Sigmoid colon (tissue), 6 donors: ENCODE measurements at regions not wholly inside any gene's neighbourhood (a gene's known extent, or its start where the extent isn't known, plus 50 kb on each side); places are given as distances from the start of the nearest gene placed in this dataset.

Experiments
- DNase-seq: peaks from one replicate; pipeline ENCODE4 v3.0.0-alpha.2; 2019
- H3K27ac ChIP-seq, 4 donors: fragments of 200-600 bp; sonication (generic); one replicate each; pipeline ENCODE4 v1.5.1; 2016 to 2019; ENCODE audit warnings: mild to moderate bottlenecking in 1 of 4
- H3K27me3 ChIP-seq, 3 donors: fragments of 200-600 bp; sonication (generic); one replicate each; pipeline ENCODE4 v1.5.1; 2019; ENCODE audit warnings: mild to moderate bottlenecking in 1 of 3
- H3K36me3 ChIP-seq, 4 donors: fragments of 200-600 bp; sonication (generic); one replicate each; pipeline ENCODE4 v1.5.1; 2016 to 2019
- H3K4me1 ChIP-seq, 4 donors: fragments of 200-600 bp; sonication (generic); one replicate each; pipeline ENCODE4 v1.5.1; 2017 to 2019
- H3K4me3 ChIP-seq, 4 donors: fragments of 200-600 bp; sonication (generic); one replicate each; pipeline ENCODE4 v1.5.1; 2017 to 2019; ENCODE audit warnings: mild to moderate bottlenecking in 2 of 4, moderate library complexity in 1 of 4
- H3K9me3 ChIP-seq, 4 donors: fragments of 200-600 bp in 3 of 4; sonication (generic) in 3 of 4; one replicate each; pipeline versions ENCODE4 v1.5.1 to v1.6.1; 2013 to 2019
- CTCF ChIP-seq, 4 experiments: fragments of 450-650 bp in 3 of 4; fragments of 200-600 bp in 1 of 4; IDR thresholded peaks; one replicate each; pipeline ENCODE4 v1.5.1; 2016 to 2019; ENCODE audit warnings: antibody characterized with exemption in 4 of 4, mild to moderate bottlenecking in 3 of 4, moderate library complexity in 2 of 4
- EP300 ChIP-seq, 4 donors: sonication (generic); formaldehyde crosslinking; IDR thresholded peaks; one replicate each; pipeline ENCODE4 v1.6.1; 2017; ENCODE audit warnings: antibody characterized with exemption in 4 of 4
- POLR2A ChIP-seq, 2 donors: fragments of 450-650 bp; IDR thresholded peaks; one replicate each; pipeline ENCODE4 v1.6.1; 2016; ENCODE audit warnings: antibody characterized with exemption in 2 of 2, mild to moderate bottlenecking in 2 of 2, moderate library complexity in 2 of 2
- POLR2AphosphoS5 ChIP-seq, 4 donors: sonication (generic); formaldehyde crosslinking; IDR thresholded peaks; one replicate each; pipeline ENCODE4 v1.6.1; 2017; ENCODE audit warnings: antibody characterized with exemption in 4 of 4
- WGBS, 2 donors: extraction: QIAGEN DNeasy Blood & Tissue Kit; methylation state at CpG; one replicate each; pipeline ENCODE4 v1.1.7; 2013; 5-methylcytosine and 5-hydroxymethylcytosine counted together
- intact Hi-C: fragments of 100-400 bp; cut with DNase I; formaldehyde crosslinking; loops from one replicate; pipeline ENCODE4 v1.15.1; 2023
- donor health status: healthy with polysubstance abuse.
- donor health status: healthy.

- no peaks in the 10 kb centered on the region for H3K27me3 ChIP-seq
- WGBS, 2 donors: 85 to 91% methylated on average over 2 of the region's 2 CpGs
- intact Hi-C loops: no loop called here
- H3K4me3 ChIP-seq: no peak overlapping the region
- no peaks in the 10 kb centered on the region for H3K9me3 ChIP-seq
- no peaks in the 10 kb centered on the region for H3K4me1 ChIP-seq
- no peak for DNase-seq
- TF ChIP-seq CTCF (IDR thresholded peaks at IDR 0.05): no peak
- TF ChIP-seq EP300 (IDR thresholded peaks at IDR 0.05): no peak
- no peak for TF ChIP-seq POLR2AphosphoS5 (IDR thresholded peaks at IDR 0.05)
- TF ChIP-seq POLR2A (IDR thresholded peaks at IDR 0.05): no peak
- no peaks in the 10 kb centered on the region for H3K36me3 ChIP-seq
- H3K27ac ChIP-seq: no peak overlapping the region
Measured at GRCh38 chr6:150723857-150724256, 124.2 kb downstream of the PLEKHG1 start.

GRCh38 chr6:150725795-150726194 is 126.1 kb downstream of the PLEKHG1 start:
- no peaks in the 10 kb centered on the region for H3K27me3 ChIP-seq
- WGBS, 2 donors: 83 to 89% methylated on average over 1 of the region's 1 CpG
- H3K4me3 ChIP-seq: no peak overlapping the region
- H3K27ac ChIP-seq: no peak overlapping the region
- DNase-seq: no peak
- no peaks in the 10 kb centered on the region for H3K9me3 ChIP-seq
- intact Hi-C loops: no loop called here
- TF ChIP-seq EP300 (IDR thresholded peaks at IDR 0.05) (no peak), POLR2AphosphoS5 (IDR thresholded peaks at IDR 0.05) (no peak), POLR2A (IDR thresholded peaks at IDR 0.05) (no peak)
- no peaks in the 10 kb centered on the region for H3K4me1 ChIP-seq
- H3K36me3 ChIP-seq: no peaks in the 10 kb centered on the region

GRCh38 chr6:150729188-150729748 is 129.6 kb downstream of the PLEKHG1 start:
- Histone ChIP-seq H3K4me3 (no peak overlapping the region), H3K36me3 (no peaks in the 10 kb centered on the region), H3K27ac (no peak overlapping the region), H3K4me1 (no peaks in the 10 kb centered on the region), H3K9me3 (no peaks in the 10 kb centered on the region), H3K27me3 (no peaks in the 10 kb centered on the region)
- DNase-seq: no peak
- WGBS, 2 donors: 91 to 92% methylated on average over 7 of the region's 7 CpGs
- intact Hi-C loops: no loop called here
- no peak for TF ChIP-seq POLR2A (IDR thresholded peaks at IDR 0.05)
- TF ChIP-seq EP300 (IDR thresholded peaks at IDR 0.05): no peak
- no peak for TF ChIP-seq CTCF (IDR thresholded peaks at IDR 0.05)
- no peak for TF ChIP-seq POLR2AphosphoS5 (IDR thresholded peaks at IDR 0.05)

GRCh38 chr6:150730801-150731457 is 131.2 kb downstream of the PLEKHG1 start:
- 40 to 74% methylated on average over 7 of the region's 7 CpGs for WGBS, 2 donors
- H3K4me1 ChIP-seq: peaks cover 0 to 7% (median 0%) of the 10 kb centered on the region in 4 donors
- no peaks in the 10 kb centered on the region for H3K36me3 ChIP-seq
- intact Hi-C loops: no loop called here
- no peak overlapping the region for H3K4me3 ChIP-seq
- H3K27ac ChIP-seq: no peak overlapping the region
- no peaks in the 10 kb centered on the region for H3K27me3 ChIP-seq
- TF ChIP-seq POLR2AphosphoS5 (IDR thresholded peaks at IDR 0.05) (no peak), CTCF (IDR thresholded peaks at IDR 0.05) (no peak), POLR2A (IDR thresholded peaks at IDR 0.05) (no peak), EP300 (IDR thresholded peaks at IDR 0.05) (no peak)
- no peaks in the 10 kb centered on the region for H3K9me3 ChIP-seq
- DNase-seq: no peak

GRCh38 chr6:150732765-150733539 is 132.6 kb upstream of the MTHFD1L start:
- peaks cover 0 to 7% (median 0%) of the 10 kb centered on the region in 4 donors for H3K4me1 ChIP-seq
- no peak for TF ChIP-seq POLR2A (IDR thresholded peaks at IDR 0.05)
- no peak for TF ChIP-seq CTCF (IDR thresholded peaks at IDR 0.05)
- no peak for TF ChIP-seq EP300 (IDR thresholded peaks at IDR 0.05)
- TF ChIP-seq POLR2AphosphoS5 (IDR thresholded peaks at IDR 0.05): no peak
- H3K27ac ChIP-seq: no peak overlapping the region
- WGBS, 2 donors: 79 to 86% methylated on average over 12 of the region's 12 CpGs
- no peaks in the 10 kb centered on the region for H3K36me3 ChIP-seq
- intact Hi-C loops: no loop called here
- no peak overlapping the region for H3K4me3 ChIP-seq
- no peaks in the 10 kb centered on the region for H3K27me3 ChIP-seq
- H3K9me3 ChIP-seq: no peaks in the 10 kb centered on the region
- no peak for DNase-seq
